DMS153 (cell line): ENCODE measurements at regions not wholly inside any gene's neighbourhood (a gene's known extent, or its start where the extent isn't known, plus 50 kb on each side); places are given as distances from the start of the nearest gene placed in this dataset.

Experiments
- DNase-seq: peaks from one replicate; lab custom pipeline; 2025; lab: John Stamatoyannopoulos, UW

DNA sequence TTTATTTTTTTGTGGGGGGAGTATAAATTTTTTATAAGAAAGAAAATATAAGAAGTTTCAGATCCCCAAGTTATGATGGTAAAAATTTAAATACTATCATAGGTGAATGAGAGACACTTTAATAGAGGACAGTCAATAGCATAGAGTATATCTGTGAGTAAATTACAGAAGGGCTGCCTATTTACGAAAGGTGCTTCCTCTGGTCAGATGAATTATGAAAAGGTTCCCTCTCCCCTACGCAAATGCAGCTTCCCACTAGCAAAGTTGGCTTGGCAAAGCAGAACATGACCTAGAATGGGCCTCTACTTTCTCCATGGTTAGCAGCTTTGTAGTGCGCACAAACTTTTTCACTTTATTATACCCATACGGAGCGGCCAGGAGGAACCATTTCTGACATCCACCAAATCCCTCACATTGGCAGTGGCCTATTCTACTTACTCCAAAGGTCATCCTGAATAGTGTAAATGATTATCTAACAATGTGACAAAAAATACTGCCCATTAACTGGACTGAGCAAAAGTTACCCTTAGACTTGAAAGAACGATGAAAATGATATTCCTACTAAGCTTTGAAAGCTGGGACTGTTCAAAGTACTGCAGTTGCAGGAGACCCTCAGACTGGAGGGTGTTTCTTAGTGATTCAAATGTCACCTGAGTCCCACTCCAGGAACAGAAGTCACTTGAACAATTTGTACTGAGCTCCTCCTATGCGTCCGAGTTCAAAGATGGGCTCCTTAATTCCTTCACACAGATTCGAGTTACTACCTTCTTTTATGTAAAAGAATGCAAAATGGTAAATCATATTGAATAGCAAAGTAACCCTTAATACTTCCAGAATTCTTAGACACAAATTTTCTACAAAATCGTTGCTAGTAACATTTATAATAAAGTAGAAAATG lies 148.5 kb downstream of the NOL4 start:
- DNase-seq = no peak

DNA sequence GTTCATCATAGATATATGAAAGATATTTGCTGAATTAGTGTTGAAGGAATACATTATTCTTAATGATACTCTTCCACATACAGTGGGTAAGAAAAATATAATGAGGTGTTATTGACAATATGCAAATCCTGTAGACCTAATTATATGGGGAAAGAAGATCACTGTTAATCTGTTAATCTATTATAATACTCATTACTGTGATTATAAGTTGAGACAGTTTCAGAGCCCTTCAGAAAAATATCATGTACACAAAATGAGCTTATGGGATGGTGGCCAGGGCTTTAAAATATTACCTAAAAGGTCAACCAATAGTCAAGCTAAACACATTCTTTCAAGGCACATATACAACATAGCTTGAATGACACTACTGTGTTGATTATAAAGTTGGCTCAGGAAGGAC lies 163.5 kb downstream of the NOL4 start:
- DNase-seq = no peak

DNA sequence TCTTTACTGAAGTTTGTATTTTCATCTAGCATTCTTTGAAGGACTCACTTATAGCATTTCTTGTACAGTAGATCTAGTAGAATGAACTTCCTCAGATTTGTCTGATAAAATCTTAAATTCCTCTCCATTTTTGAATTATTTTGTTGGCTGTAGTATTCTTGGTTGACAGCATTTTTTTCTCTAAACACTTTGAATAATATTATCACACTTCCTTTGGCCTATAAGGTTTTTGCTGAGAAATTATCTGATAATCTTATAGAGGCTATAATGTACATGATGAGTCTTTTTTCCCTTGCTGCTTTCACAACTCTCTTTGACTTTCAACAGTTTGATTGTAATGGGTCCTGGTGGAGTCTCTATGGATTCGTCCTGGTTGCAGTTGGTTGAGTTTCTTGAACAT lies 169.5 kb downstream of the NOL4 start:
- DNase-seq = no peak

DNA sequence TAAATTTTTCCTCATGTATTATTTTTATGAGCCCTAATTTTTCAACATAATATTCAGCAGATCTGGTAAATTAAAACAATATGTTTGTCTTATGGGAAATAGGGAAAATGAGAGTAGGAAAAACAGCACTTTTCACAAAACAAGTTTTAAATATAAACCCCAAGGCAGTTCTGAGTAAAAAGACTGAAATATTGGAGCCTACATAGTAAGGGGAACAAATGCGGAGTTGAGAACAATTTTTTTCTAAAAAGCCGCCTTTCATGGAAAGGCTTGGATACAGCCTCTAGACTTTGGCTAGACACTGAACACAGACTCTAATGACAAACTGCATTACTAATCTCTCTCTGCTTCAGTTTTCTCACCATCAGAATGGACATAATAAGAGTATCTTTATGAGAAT lies 174.1 kb downstream of the NOL4 start:
- no peak for DNase-seq

DNA sequence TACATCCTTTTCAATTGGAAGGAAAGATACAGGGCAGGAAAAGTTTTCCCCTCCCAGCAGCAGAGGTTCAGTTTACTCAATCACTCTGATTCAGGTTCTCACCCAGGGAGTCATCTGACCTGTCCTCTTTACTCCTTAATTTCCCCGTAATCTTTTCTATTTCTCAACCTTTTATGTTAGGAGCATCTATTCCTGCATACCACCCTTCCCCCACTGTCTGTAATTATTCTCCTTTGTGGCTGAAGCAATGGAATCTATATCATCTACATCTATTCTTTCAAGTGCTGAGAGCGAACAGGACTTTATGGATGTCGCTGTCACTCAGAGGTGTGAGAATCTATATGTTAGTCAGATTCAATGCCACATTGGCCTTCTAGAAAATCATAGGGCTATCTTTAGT lies 175.2 kb downstream of the NOL4 start:
- DNase-seq = no peak

DNA sequence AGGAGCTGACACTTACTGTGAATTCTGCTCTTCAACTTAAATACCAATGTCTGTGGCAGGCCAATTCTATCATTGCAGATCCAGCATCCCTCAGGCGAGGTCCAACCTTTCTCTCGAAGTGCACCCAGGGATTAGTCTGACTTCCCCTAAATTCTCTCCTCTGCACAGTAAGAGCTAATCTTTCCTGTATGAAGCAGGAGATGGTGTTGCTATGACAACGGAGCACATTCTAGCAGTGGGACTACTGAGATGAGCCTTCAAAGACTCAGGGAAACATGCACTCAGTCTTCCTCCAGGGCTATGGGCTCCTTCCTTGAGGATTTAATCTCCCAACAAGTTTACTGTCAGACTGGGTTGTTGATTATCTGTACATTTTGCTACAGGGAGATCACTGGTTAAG lies 176.3 kb downstream of the NOL4 start:
- no peak for DNase-seq

DNA sequence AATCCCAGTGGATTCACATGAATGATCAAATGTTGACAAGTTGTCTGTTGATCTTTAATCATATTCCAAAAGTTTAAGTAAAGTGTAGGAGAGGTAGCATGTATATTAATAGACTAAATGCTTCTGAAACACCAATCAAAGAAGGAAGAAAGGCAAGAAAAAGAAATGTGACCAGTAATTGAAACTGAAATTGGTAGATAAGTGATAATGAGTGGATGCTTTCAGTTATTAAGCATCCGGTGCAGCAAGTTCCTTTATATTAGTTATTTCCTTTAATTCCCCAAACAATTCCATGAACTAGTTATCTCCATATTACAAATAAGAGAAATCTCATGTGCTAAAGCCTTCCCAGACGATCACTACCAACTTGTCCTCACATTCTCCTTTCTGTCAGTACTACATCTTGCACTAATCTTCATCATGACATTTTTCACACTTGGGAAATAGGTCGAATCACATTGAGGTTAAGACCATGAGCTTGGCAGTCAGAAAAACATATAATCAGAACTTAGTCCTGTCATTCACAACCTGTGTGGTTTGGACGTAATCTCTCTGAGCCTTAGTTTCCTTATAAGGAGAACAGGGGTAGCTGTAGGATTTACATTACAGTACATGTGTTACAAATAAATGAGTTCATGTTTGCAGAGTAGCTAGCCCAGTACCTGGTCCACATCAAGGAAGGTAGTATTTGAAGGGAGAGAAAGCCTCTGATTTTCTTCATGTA lies 182.1 kb downstream of the NOL4 start:
- DNase-seq = no peak

DNA sequence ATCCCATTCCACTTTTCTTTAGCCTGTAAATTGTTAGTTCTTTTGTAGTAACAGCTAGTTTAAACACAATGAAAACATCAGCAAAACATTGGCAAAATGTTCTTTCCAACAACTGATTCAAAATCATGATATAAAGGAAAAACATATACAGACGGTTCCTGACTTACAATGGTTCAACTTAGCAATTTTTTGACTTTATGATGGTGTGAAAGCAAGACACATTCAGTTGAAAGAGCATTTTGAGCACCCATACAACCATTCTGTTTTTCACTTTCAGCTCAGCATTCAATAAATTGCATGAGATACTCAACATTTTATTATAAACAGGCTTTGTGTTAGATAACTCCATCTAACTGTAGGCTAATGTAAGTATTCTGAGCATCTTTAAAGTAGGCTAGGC lies 185.1 kb downstream of the NOL4 start:
- no peak for DNase-seq

DNA sequence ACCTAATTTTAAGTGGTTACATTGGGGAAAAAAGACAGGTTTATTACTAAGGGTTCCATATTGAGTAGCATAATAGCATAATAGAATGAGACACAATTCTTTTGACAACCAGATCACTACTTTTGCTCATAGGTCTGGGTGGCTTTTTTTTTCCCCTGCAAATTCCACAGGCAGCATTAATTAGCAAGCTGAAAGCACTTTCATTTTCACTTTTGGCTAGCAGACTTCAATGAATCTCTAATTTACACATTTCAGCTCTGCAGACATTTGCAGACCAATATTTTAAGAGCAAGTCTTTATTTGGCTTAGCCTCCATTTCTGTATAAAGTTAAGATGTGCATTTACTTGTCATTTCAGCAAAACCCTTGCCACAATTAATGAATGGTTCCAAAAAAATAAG lies 185.5 kb downstream of the NOL4 start:
- DNase-seq = no peak

DNA sequence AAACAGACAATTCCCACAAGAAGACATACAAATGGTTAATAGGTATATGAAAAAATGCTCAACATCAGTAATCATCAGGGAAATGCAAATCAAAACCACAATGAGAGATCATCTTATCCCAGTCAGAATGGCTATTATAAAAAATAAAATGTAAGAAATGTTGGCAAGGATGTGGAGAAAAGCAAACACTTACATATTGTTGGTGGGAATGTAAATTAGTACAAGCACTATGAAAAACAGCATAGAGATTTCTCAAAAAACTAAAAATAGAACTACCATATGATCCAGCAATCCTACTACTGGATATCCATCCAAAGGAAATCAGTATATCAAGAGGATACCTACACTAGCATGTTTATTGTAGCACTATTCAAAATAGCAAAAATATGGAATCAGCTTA lies 186.6 kb downstream of the NOL4 start:
- no peak for DNase-seq

DNA sequence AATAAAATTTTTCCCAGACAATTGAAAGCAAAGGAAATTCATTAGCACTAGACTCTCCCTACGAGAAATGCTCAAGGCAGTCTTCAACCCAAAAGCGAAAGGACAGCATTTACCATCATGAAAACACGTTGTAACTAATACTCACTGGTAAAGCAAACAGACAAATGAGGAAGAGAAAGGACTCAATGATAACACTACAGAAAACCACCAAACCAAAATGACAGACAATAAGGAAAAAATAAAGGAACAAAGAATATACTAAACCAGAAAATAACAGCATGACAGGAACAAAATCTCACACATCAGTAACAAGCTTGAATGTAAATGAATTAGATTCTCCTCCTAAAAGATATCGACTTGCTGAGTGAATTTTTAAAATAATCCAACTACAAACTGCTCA lies 190.7 kb downstream of the NOL4 start:
- no peak for DNase-seq

DNA sequence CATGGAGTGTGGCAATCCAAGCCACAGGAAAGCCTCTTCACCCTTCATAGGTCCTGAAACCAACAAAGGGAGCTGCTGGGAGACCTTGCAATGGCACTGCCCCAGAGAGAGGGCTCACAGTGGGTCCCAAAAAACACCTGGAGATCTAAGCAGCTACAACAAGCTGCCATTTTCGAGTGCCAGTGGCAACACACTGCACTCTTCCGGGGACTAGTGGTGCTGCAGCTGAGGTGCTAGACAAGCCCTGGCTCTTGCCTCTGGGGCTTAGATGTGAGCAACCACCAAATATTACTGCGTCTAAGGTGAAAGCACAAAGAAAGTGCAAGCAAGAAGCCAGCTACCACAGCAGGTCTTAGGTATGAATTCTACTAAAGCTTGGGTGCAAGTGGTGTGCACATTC lies 192.9 kb downstream of the NOL4 start:
- no peak for DNase-seq

DNA sequence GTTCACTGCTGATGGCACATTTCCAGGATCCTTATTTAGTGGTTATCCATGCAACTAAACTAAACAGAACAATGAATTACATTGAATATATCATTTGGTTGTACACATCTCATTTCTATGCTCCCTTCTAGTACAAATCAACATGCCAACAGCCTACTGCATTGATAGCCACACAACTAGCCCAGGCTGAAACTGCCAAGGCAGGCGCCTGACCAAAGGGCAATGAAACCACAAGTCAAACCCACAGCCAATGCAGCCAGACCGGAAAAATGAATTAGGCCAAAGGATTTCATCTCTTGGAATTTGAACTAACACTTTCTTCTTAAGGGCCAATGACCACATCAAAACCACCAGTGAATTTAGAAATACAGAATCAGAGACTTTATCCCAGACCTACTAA lies 196.4 kb downstream of the NOL4 start:
- peak; percentile 58 for DNase-seq

DNA sequence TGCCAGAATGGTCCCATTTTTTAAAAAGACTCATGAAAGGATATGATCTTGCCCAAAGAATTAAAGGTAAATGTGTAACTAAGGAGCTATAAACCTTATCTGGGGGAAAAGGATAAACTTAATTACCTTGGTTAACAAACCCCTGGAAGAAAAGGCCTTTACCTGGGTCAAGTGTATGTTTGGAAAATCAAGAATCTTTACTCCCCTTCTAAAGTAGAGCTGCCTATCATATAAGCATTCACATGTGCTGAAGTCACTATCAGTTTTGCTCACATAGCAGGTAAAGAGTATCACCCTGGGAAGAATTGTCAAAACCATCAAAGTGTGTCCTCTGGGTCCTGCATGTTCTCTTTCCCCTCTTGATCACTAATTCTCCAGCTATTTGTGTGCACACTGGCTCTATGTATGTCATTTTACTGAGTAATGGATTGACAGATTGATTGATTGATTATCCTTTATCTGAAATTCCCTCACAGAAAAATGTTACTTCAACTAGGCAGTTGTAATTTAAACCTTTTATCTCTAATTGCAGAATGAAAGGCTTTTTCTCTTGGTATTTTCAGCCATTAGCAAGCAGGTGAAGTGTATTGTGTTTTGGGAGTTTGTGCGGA lies 199.4 kb downstream of the NOL4 start:
- no peak for DNase-seq

DNA sequence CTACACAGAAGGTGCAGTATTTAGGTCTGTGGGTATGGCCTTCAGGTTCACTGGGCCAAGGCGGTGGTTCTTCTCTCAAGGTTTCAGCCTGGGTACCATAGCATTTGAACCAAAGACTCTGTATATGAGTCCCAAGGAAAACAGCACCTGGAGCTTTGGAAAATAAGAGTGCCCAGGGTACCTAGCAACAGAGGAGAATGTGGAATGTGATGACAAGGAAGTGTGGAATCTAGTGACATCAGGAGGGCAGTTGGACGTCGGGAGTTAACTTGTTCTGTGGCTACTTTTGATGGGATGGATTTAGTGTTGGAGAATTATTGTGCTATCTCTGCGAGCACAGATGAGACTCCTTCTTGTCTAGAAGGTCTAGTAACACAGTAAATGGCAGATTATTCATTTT lies 201.2 kb downstream of the NOL4 start:
- no peak for DNase-seq

DNA sequence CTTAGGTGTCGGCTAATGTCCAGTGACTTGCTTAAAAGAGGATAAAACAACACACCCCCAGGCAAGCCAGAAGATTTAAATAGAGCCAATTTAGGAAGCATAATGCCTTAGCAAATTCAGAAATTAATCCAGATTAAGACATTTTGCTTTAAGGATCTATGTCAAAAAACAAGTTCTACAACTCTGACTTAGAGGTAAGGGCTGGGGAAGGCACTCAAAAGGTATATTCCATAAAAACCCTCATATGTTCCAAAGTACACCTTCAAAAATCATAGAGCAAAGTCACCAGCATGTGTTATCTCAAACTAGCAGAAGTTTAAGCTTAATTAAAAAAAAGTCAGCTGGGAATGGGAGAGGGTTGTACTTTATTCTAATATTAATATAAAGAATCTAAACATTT lies 206.4 kb downstream of the NOL4 start:
- no peak for DNase-seq

DNA sequence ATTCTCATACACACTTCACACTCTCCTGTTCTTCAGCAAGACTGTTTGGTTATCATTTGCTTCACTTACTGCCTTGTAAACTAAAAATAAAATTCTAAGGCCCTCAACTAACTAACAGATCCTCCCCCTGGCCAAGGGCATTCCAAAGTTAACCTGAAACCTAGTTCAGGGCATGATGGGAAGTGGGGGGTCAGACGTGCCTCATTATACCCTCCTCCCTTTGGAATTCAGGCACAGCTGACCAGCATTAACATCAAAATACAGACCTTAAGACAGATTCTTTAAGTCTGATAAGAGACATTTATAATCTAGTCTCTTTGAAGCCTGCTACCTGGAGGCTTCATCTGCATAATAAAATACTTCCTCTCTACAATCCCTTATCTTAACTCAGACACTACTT lies 221.0 kb downstream of the NOL4 start:
- DNase-seq = no peak

DNA sequence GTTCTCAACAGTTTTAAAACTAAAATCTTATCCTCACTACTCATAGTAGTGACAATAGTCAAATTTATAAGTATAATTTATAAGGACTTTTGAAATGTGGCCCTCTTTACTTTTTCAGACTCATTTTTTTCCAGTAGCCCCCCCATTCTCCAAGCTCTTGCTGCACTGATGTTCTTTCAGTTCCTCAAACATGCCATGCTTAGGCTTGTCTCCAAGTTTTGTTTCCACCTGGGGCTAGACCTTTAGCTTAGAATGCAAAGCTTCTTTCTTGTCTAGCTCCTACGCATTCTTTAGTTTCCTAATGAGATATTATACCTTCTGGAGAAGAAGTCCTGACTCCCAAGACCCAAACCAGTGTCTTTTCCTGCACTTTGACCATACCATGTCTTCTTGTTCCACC lies 222.6 kb downstream of the NOL4 start:
- DNase-seq = no peak

DNA sequence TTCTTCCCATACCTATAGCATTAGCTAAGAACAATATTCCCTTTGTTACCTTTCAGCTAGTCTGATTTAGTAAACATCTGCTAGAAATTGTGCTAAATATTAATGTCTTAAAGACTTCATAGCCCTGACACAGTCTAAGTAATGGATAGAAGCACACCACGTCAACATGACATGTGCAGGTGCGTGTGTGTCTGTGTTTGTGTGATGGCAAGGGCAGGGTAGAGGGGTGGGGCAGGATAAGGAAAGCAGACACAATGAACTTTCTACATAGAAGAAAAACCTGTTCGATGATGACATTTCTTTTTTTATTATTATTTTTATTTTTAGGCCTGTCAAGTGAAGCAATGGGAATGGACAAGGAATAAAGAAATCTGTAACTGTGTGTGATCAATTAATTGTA lies 223.3 kb downstream of the NOL4 start:
- no peak for DNase-seq

DNA sequence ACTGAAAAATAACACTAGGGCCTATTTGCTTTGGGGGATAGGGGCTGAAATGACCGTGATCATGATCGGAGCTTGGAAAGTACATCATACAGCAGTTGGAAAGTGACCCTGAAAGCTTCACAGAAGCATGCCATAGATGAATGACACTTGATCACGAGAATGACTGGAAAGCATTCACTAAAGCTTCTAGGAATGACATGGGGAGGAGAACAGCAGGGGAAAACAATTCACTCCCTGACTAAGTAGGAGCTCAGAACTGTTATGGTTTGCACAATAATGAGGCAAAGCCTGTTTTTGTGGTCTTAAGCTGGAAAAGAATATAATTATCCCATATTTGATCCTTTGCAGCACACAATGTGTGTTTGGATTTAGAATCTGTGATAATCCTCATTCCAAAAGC lies 237.5 kb downstream of the NOL4 start:
- DNase-seq = no peak

DNA sequence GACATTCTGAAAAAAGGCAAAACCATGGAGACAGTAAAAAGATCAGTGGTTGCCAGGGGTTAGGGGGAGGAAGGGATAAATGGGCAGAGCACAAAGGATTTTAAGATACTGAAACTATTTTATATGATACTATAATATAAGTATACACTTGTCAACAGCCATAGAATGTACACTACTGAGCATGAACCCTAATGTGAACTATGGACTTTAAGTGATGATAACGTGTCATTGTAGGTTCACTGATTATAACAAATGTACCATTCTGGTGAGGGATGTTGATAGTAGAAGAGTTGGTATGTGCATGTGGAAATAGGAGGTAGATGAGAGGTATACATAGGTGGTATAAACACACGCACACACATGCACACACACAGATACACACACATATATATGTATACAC lies 241.6 kb downstream of the NOL4 start:
- no peak for DNase-seq

DNA sequence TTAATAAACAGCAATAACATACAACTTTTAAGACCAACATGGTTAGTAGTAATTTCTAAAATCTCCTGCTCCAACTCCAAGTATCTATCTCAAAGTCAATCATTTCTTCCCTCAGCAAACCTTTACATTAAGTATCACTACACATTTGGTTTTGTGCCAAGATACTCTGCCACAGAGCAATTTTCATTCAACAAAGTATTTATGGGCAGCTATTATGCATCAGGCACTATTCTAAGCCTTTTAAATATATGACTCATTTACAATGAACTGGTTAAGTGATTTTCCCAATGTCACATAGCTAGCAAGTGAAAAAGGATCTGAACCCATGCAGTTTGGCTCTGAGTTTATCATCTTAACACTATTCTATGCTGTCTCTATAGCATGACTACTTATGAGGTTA lies 264.3 kb downstream of the NOL4 start:
- DNase-seq = peak; percentile 83

DNA sequence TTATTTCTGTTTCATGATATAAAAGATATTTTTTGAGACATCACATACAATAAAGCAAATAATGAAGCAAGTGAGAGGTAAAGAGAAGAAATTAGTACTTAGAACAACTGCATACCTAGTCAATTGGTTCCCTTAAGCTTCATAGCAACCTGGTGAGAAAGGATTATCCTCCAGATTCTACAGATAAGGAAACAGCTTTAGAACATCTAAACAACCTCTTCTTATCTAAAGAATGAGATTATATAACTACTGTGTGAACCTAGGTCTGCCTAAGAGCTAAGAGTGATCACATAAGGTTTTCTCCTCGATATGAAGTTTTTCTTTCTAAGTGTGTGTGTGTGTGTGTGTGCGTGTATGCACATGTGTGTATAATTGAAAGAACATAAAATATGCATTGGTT lies 265.1 kb downstream of the NOL4 start:
- no peak for DNase-seq
